Heart right ventricle (tissue), 16 donors: ENCODE measurements at regions not wholly inside any gene's neighbourhood (a gene's known extent, or its start where the extent isn't known, plus 50 kb on each side); places are given as distances from the start of the nearest gene placed in this dataset.

Source experiments
- ATAC-seq, 8 donors: fragments of 200-7000 bp; cut with Tn5 transposase; one replicate each; pipeline ENCODE4 v1.9.1; 2020; ENCODE audit warnings: mild to moderate bottlenecking in 8 of 8, moderate library complexity in 8 of 8, moderate number of reproducible peaks in 1 of 8
- DNase-seq, 2 donors: peaks; one replicate each; pipeline ENCODE4 v3.0.0-alpha.2; 2020
- H3K27ac ChIP-seq, 10 donors: fragments of 200-600 bp; sonication (generic) in 2 of 10; one replicate each; pipeline versions ENCODE4 v1.5.0 to v1.8.0; 2020 to 2022; ENCODE audit warnings: mild to moderate bottlenecking in 3 of 10
- H3K27me3 ChIP-seq, 7 donors: fragments of 200-600 bp; one replicate each; pipeline ENCODE4 v1.8.0; 2021 to 2022; ENCODE audit warnings: mild to moderate bottlenecking in 2 of 7
- H3K36me3 ChIP-seq, 9 donors: fragments of 200-600 bp; sonication (generic) in 1 of 9; one replicate each; pipeline versions ENCODE4 v1.5.0 to v1.8.0; 2020 to 2022; ENCODE audit warnings: mild to moderate bottlenecking in 2 of 9
- H3K4me1 ChIP-seq, 9 donors: fragments of 200-600 bp; sonication (generic) in 1 of 9; one replicate each; pipeline versions ENCODE4 v1.5.0 to v1.8.0; 2020 to 2022; ENCODE audit warnings: mild to moderate bottlenecking in 4 of 9
- H3K4me3 ChIP-seq, 10 donors: fragments of 200-600 bp; sonication (generic) in 2 of 10; one replicate each; pipeline versions ENCODE4 v1.5.0 to v1.8.0; 2020 to 2022; ENCODE audit warnings: mild to moderate bottlenecking in 7 of 10, moderate library complexity in 2 of 10
- H3K9me3 ChIP-seq, 11 donors: fragments of 200-600 bp in 10 of 11; sonication (generic) in 2 of 11; one replicate each; pipeline versions ENCODE4 v1.5.0 to v1.8.0; 2013 to 2022; ENCODE audit warnings: mild to moderate bottlenecking in 2 of 11, control low read depth in 1 of 11, moderate library complexity in 1 of 11
- CTCF ChIP-seq, 9 donors: fragments of 200-600 bp; sonication (generic) in 2 of 9; IDR thresholded peaks; one replicate each; pipeline versions ENCODE4 v1.5.0 to v1.8.0; 2021 to 2022; ENCODE audit warnings: antibody characterized with exemption in 9 of 9, mild to moderate bottlenecking in 5 of 9, moderate library complexity in 1 of 9
- WGBS, 2 donors: extraction: QIAGEN DNeasy Blood & Tissue Kit; methylation state at CpG; one replicate each; pipeline ENCODE4 v1.1.7; 2013; ENCODE audit warnings: inconsistent platforms in 1 of 2; 5-methylcytosine and 5-hydroxymethylcytosine counted together
- intact Hi-C, 10 donors: fragments of 100-400 bp; cut with DNase I; formaldehyde crosslinking; loops; one replicate each; pipeline versions ENCODE4 v1.11.1 to v1.14.2; 2022
- donor health status: Arrhythmogenic right ventricular cardiomyopathy.
- donor health status: ischemic (EF 13 %, LVEDD 7.1; RV severe dilation, severe dysfunction).
- donor health status: healthy with polysubstance abuse.
- donor health status: DM: no; HTN: yes; CAD: no.
- donor health status: DM: no; HTN: no; CAD: no.
- donor health status: ischemic (EF 25% LVEDD 6.9; RV normal size, moderate dysfunction).
- donor health status: ischemic (EF 25% LVEDD 5.7; RV mildly dilated, moderate dysfunction).
- donor health status: healthy.
- donor health status: DM: yes; HTN: yes; CAD: no.
- donor health status: Ischemic cardiomyopathy.
- donor health status: ischemic (EF 35%, LVEDD 5.7; RV mildly dilated, moderate dysfunction).
- donor health status: nonischemic (EF 11% LVEDD 7.7; RV severe dilation, severe dysfunction).
- donor health status: DM: yes; HTN: yes; CAD: no.
- donor health status: PGD.
- donor health status: ischemic (EF 29% LVEDD 5.4; RV normal size, mild dysfunction).
- donor health status: nonischemic (EF 23%, LVEDD 6.1; RV moderate dilation, normal function).

GRCh38 chr1:99445486-99445885 is 181.2 kb downstream of the PLPPR4 start:
- peaks cover 0 to 27% (median 3%) of the 10 kb centered on the region in 9 donors for H3K4me1 ChIP-seq
- peaks cover 0 to 3% (median 0%) of the 10 kb centered on the region in 11 donors for H3K9me3 ChIP-seq
- DNase-seq (no peak), ATAC-seq (peak in 6 of 8 donors; percentile 20 to 75 (median 44))
- H3K27me3 ChIP-seq, result no peaks in the 10 kb centered on the region
- H3K4me3 ChIP-seq, result no peak overlapping the region
- intact Hi-C loops, result no loop called here
- no peaks in the 10 kb centered on the region for H3K36me3 ChIP-seq
- 42 to 46% methylated on average over 1 of the region's 1 CpG for WGBS, 2 donors
- peak overlapping the region in 3 of 10 donors; percentile 24 to 41 (median 37) for H3K27ac ChIP-seq
- no peak for TF ChIP-seq CTCF (IDR thresholded peaks at IDR 0.05)

GRCh38 chr1:99447721-99448120 is 183.4 kb downstream of the PLPPR4 start:
- H3K4me3 ChIP-seq, result no peak overlapping the region
- DNase-seq, result no peak
- peaks cover 0 to 18% (median 0%) of the 10 kb centered on the region in 9 donors for H3K4me1 ChIP-seq
- intact Hi-C loops, result no loop called here
- no peaks in the 10 kb centered on the region for H3K36me3 ChIP-seq
- no peaks in the 10 kb centered on the region for H3K27me3 ChIP-seq
- TF ChIP-seq CTCF (IDR thresholded peaks at IDR 0.05), result no peak
- no peak overlapping the region for H3K27ac ChIP-seq
- no peak for ATAC-seq
- peaks cover 0 to 3% (median 0%) of the 10 kb centered on the region in 11 donors for H3K9me3 ChIP-seq

GRCh38 chr1:99455760-99456159 is 190.2 kb upstream of the PALMD start:
- 62 to 73% methylated on average over 3 of the region's 3 CpGs for WGBS, 2 donors
- no peak for TF ChIP-seq CTCF (IDR thresholded peaks at IDR 0.05)

GRCh38 chr1:99456536-99456935 is 189.4 kb upstream of the PALMD start:
- Histone ChIP-seq H3K4me3 (no peak overlapping the region), H3K36me3 (no peaks in the 10 kb centered on the region), H3K9me3 (no peaks in the 10 kb centered on the region), H3K27me3 (no peaks in the 10 kb centered on the region), H3K27ac (no peak overlapping the region), H3K4me1 (peaks cover 0 to 8% (median 0%) of the 10 kb centered on the region in 9 donors)
- 80 to 86% methylated on average over 5 of the region's 5 CpGs for WGBS, 2 donors
- no peak for TF ChIP-seq CTCF (IDR thresholded peaks at IDR 0.05)
- intact Hi-C loops, result no loop called here
- DNase-seq (no peak), ATAC-seq (no peak)

More at GRCh38 chr1:99455760-99456159, 190.2 kb upstream of the PALMD start:
- Histone ChIP-seq H3K27me3 (no peaks in the 10 kb centered on the region), H3K4me3 (no peak overlapping the region), H3K27ac (no peak overlapping the region), H3K36me3 (no peaks in the 10 kb centered on the region), H3K4me1 (peaks cover 0 to 8% (median 0%) of the 10 kb centered on the region in 9 donors), H3K9me3 (no peaks in the 10 kb centered on the region)
- no peak for ATAC-seq
- intact Hi-C loops, result no loop called here
- DNase-seq, result no peak
